Lung (tissue), 11 donors: ENCODE measurements at regions not wholly inside any gene's neighbourhood (a gene's known extent, or its start where the extent isn't known, plus 50 kb on each side); places are given as distances from the start of the nearest gene placed in this dataset.

Source experiments
- ATAC-seq: fragments of 200-7000 bp; cut with Tn5 transposase; one replicate; pipeline ENCODE4 v1.9.1; 2020; ENCODE audit warnings: moderate number of reproducible peaks; ENCODE audit not compliant: insufficient read depth, low FRiP score
- DNase-seq, 3 donors: peaks; one replicate each; pipeline ENCODE4 v3.0.0-alpha.2; 2013 to 2017
- H3K27ac ChIP-seq, 2 donors: one replicate each; pipeline ENCODE4 v1.5.1; 2013; ENCODE audit warnings: mild to moderate bottlenecking in 2 of 2, moderate library complexity in 2 of 2, control low read depth in 1 of 2, inconsistent platforms in 1 of 2, low read depth in 1 of 2, low read length in 1 of 2
- H3K27me3 ChIP-seq, 3 donors: one replicate each; pipeline ENCODE4 v1.5.1; 2013; ENCODE audit warnings: low read length in 2 of 3; ENCODE audit not compliant: control insufficient read depth in 3 of 3, insufficient read depth in 3 of 3
- H3K36me3 ChIP-seq, 4 donors: one replicate each; pipeline ENCODE4 v1.5.1; 2013; ENCODE audit warnings: low read length in 4 of 4, mild to moderate bottlenecking in 1 of 4, moderate library complexity in 1 of 4; ENCODE audit not compliant: control insufficient read depth in 4 of 4, insufficient read depth in 4 of 4
- H3K4me1 ChIP-seq, 5 donors: one replicate each; pipeline ENCODE4 v1.5.1; 2013; ENCODE audit warnings: low read length in 5 of 5, mild to moderate bottlenecking in 2 of 5, moderate library complexity in 1 of 5; ENCODE audit not compliant: control insufficient read depth in 5 of 5, insufficient read depth in 5 of 5
- H3K4me3 ChIP-seq: one replicate; pipeline ENCODE4 v1.5.1; 2013; ENCODE audit warnings: mild to moderate bottlenecking, control low read depth, moderate library complexity
- H3K9ac ChIP-seq, 2 donors: one replicate each; pipeline ENCODE4 v1.5.1; 2013; ENCODE audit warnings: low read length in 2 of 2, control low read depth in 1 of 2; ENCODE audit not compliant: insufficient read depth in 1 of 2
- H3K9me3 ChIP-seq, 4 donors: one replicate each; pipeline ENCODE4 v1.5.1; 2013; ENCODE audit warnings: low read length in 3 of 4, mild to moderate bottlenecking in 1 of 4, moderate library complexity in 1 of 4; ENCODE audit not compliant: control insufficient read depth in 4 of 4, insufficient read depth in 3 of 4
- CTCF ChIP-seq: IDR thresholded peaks from 2 replicates; pipeline ENCODE4 v1.5.1; 2012; ENCODE audit warnings: mild to moderate bottlenecking; ENCODE audit errors: control extremely low read depth, extremely low read depth
- WGBS, 2 donors: extraction: QIAGEN DNeasy Blood & Tissue Kit; methylation state at CpG; one replicate each; pipeline ENCODE4 v1.1.7; 2013; 5-methylcytosine and 5-hydroxymethylcytosine counted together
- donor health status: control.
- donor health status: control.
- donor health status: Bipolar disorder and iron deficiency.
- donor health status: healthy.
- donor health status: DM: yes; HTN: yes; CAD: no.

GRCh38 chr2:153667475-153667874 lies 188.9 kb upstream of the RPRM start:
- 93 to 94% methylated on average over 2 of the region's 2 CpGs for WGBS, 2 donors
- no peak for DNase-seq

DNA sequence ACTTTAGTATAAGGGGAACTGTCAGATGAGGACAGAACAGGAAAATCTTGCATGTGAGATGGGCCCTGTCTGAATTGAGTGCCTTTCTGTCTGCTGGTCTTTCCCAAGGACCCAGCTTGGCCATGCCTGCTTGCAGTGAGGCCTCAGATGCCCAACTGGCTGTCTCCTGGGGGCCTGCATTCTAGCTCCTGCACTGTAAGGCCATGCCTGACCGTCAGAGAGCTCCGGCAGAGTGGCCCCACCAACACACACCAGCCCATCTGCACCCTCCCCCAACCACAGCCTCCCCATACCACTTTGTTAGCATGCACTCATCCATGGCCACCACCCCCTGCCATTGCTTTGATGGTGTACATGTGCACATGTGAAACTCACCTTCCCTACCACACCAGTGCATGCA lies 190.4 kb upstream of the RPRM start:
- H3K27me3 ChIP-seq = no peaks in the 10 kb centered on the region
- 78 to 84% methylated on average over 2 of the region's 2 CpGs for whole genome bisulfite sequencing, 2 donors
- peaks cover 0 to 11% (median 0%) of the 10 kb centered on the region in 4 donors for H3K9me3 ChIP-seq
- H3K36me3 ChIP-seq = no peaks in the 10 kb centered on the region
- no peak overlapping the region for H3K4me3 ChIP-seq
- no peak for TF ChIP-seq CTCF
- no peak overlapping the region for H3K9ac ChIP-seq
- no peak for ATAC-seq
- H3K4me1 ChIP-seq = no peaks in the 10 kb centered on the region
- DNase-seq = no peak
- no peak overlapping the region for H3K27ac ChIP-seq

More at GRCh38 chr2:153667475-153667874, 188.9 kb upstream of the RPRM start:
- Histone ChIP-seq H3K9ac (no peak overlapping the region), H3K27ac (no peak overlapping the region), H3K27me3 (no peaks in the 10 kb centered on the region), H3K36me3 (no peaks in the 10 kb centered on the region), H3K9me3 (peaks cover 0 to 11% (median 0%) of the 10 kb centered on the region in 4 donors), H3K4me1 (no peaks in the 10 kb centered on the region), H3K4me3 (no peak overlapping the region)
- no peak for ATAC-seq
- TF ChIP-seq CTCF = no peak

GRCh38 chr2:153710128-153710527 lies 161.6 kb upstream of the GALNT13 start:
- no peaks in the 10 kb centered on the region for H3K27me3 ChIP-seq
- TF ChIP-seq CTCF = no peak
- ATAC-seq (no peak), DNase-seq (no peak)
- no peaks in the 10 kb centered on the region for H3K4me1 ChIP-seq
- no peaks in the 10 kb centered on the region for H3K36me3 ChIP-seq
- H3K27ac ChIP-seq = no peak overlapping the region
- peaks cover 0 to 3% (median 1%) of the 10 kb centered on the region in 4 donors for H3K9me3 ChIP-seq
- 83 to 90% methylated on average over 6 of the region's 6 CpGs for WGBS, 2 donors
- no peak overlapping the region for H3K4me3 ChIP-seq
- no peak overlapping the region for H3K9ac ChIP-seq

- no peaks in the 10 kb centered on the region for H3K4me1 ChIP-seq
- H3K9ac ChIP-seq = no peak overlapping the region
- DNase-seq = no peak
- no peaks in the 10 kb centered on the region for H3K27me3 ChIP-seq
- 53 to 80% methylated on average over 2 of the region's 2 CpGs for WGBS, 2 donors
- no peak overlapping the region for H3K4me3 ChIP-seq
- H3K9me3 ChIP-seq = peaks cover 0 to 5% (median 1%) of the 10 kb centered on the region in 4 donors
- no peak overlapping the region for H3K27ac ChIP-seq
- no peak for ATAC-seq
- no peaks in the 10 kb centered on the region for H3K36me3 ChIP-seq
- no peak for TF ChIP-seq CTCF
Measured at GRCh38 chr2:153715218-153715850, 156.4 kb upstream of the GALNT13 start.
